DND-41 (cell line): ENCODE measurements at regions not wholly inside any gene's neighbourhood (a gene's known extent, or its start where the extent isn't known, plus 50 kb on each side); places are given as distances from the start of the nearest gene placed in this dataset.

ENCODE experiments used
- ATAC-seq: fragments of 200-7000 bp; cut with Tn5 transposase; 3 replicates; pipeline ENCODE4 v1.9.1; 2021; ENCODE audit warnings: low read depth; ENCODE audit not compliant: insufficient read depth
- DNase-seq: peaks from one replicate; pipeline ENCODE4 v3.0.0-alpha.2; 2020
- H2AFZ ChIP-seq: 2 replicates; pipeline ENCODE4 v1.6.0; 2012; ENCODE audit warnings: low read depth, low read length
- H3K27ac ChIP-seq: 2 replicates; pipeline ENCODE4 v1.5.1; 2012; ENCODE audit warnings: low read length, inconsistent platforms
- H3K27me3 ChIP-seq: fragments of 200-600 bp; sonication (generic); 2 replicates; pipeline ENCODE4 v1.6.0; 2012; ENCODE audit warnings: low read length, mild to moderate bottlenecking, inconsistent platforms; ENCODE audit not compliant: insufficient read depth, poor library complexity
- H3K36me3 ChIP-seq: 2 replicates; pipeline ENCODE4 v1.5.1; 2012; ENCODE audit warnings: low read length, inconsistent platforms; ENCODE audit not compliant: insufficient read depth
- H3K4me1 ChIP-seq: 2 replicates; pipeline ENCODE4 v1.5.1; 2012; ENCODE audit warnings: mild to moderate bottlenecking, low read length; ENCODE audit not compliant: insufficient read depth
- H3K4me2 ChIP-seq: 2 replicates; pipeline ENCODE4 v1.6.0; 2012; ENCODE audit warnings: mild to moderate bottlenecking, moderate library complexity, low read length, inconsistent platforms; ENCODE audit not compliant: insufficient read depth
- H3K4me3 ChIP-seq, 2 experiments: fragments of 200-600 bp in 1 of 2; shearing (Covaris generic) in 1 of 2; 2 replicates each; pipeline ENCODE4 v1.5.1; 2012 to 2016; ENCODE audit warnings: inconsistent platforms in 2 of 2, low read length in 2 of 2, mild to moderate bottlenecking in 2 of 2, low read depth in 1 of 2, moderate library complexity in 1 of 2
- H3K79me2 ChIP-seq: 2 replicates; pipeline ENCODE4 v1.6.0; 2012; ENCODE audit warnings: low read length, inconsistent platforms; ENCODE audit not compliant: insufficient read depth
- H3K9ac ChIP-seq: 2 replicates; pipeline ENCODE4 v1.6.0; 2012; ENCODE audit warnings: low read depth, mild to moderate bottlenecking, inconsistent platforms, low read length, moderate library complexity
- H3K9me3 ChIP-seq: 2 replicates; pipeline ENCODE4 v1.5.1; 2012; ENCODE audit warnings: low read length, moderate library complexity, mild to moderate bottlenecking, inconsistent platforms; ENCODE audit not compliant: insufficient read depth, severe bottlenecking
- H4K20me1 ChIP-seq: 2 replicates; pipeline ENCODE4 v1.6.0; 2012; ENCODE audit warnings: low read length; ENCODE audit not compliant: insufficient read depth
- CTCF ChIP-seq: IDR thresholded peaks from 2 replicates; pipeline ENCODE4 v1.5.1; 2012; ENCODE audit warnings: borderline replicate concordance, low read length, moderate library complexity, mild to moderate bottlenecking; ENCODE audit not compliant: poor library complexity, severe bottlenecking; ENCODE audit errors: extremely low read depth
- EZH2 ChIP-seq: IDR thresholded peaks from 3 replicates; pipeline ENCODE4 v1.6.1; 2012; ENCODE audit warnings: borderline replicate concordance, low read depth, mild to moderate bottlenecking, moderate library complexity, low read length, inconsistent platforms; ENCODE audit not compliant: severe bottlenecking

GRCh38 chr4:57877047-57877458 lies 766.9 kb upstream of the IGFBP7 start:
- Histone ChIP-seq H3K4me3 (no peak overlapping the region), H3K27me3 (no peaks in the 10 kb centered on the region), H3K4me1 (no peaks in the 10 kb centered on the region), H4K20me1 (no peaks in the 10 kb centered on the region), H3K27ac (no peak overlapping the region), H3K9me3 (no peaks in the 10 kb centered on the region), H3K4me2 (no peak overlapping the region), H2AFZ (no peak overlapping the region), H3K9ac (no peak overlapping the region), H3K79me2 (no peaks in the 10 kb centered on the region), H3K36me3 (no peaks in the 10 kb centered on the region)
- TF ChIP-seq EZH2 (no peak), CTCF (no peak)
- ATAC-seq (no peak), DNase-seq (no peak)

GRCh38 chr4:57875829-57876392 lies 765.7 kb upstream of the IGFBP7 start:
- H2AFZ ChIP-seq = no peak overlapping the region
- no peaks in the 10 kb centered on the region for H3K4me1 ChIP-seq
- no peak overlapping the region for H3K27ac ChIP-seq
- H3K79me2 ChIP-seq = no peaks in the 10 kb centered on the region
- DNase-seq (no peak), ATAC-seq (no peak)
- no peaks in the 10 kb centered on the region for H3K27me3 ChIP-seq
- H3K36me3 ChIP-seq = no peaks in the 10 kb centered on the region
- H4K20me1 ChIP-seq = no peaks in the 10 kb centered on the region
- H3K4me2 ChIP-seq = no peak overlapping the region
- no peak overlapping the region for H3K9ac ChIP-seq
- TF ChIP-seq EZH2 (no peak), CTCF (no peak)
- no peak overlapping the region for H3K4me3 ChIP-seq
- H3K9me3 ChIP-seq = no peaks in the 10 kb centered on the region

GRCh38 chr4:57866468-57867171 lies 756.4 kb upstream of the IGFBP7 start:
- Histone ChIP-seq H3K36me3 (no peaks in the 10 kb centered on the region), H3K27me3 (no peaks in the 10 kb centered on the region), H3K9me3 (no peaks in the 10 kb centered on the region), H4K20me1 (no peaks in the 10 kb centered on the region), H3K27ac (no peak overlapping the region), H3K4me1 (no peaks in the 10 kb centered on the region), H3K4me2 (no peak overlapping the region), H3K9ac (no peak overlapping the region), H3K4me3 (no peak overlapping the region), H3K79me2 (no peaks in the 10 kb centered on the region), H2AFZ (no peak overlapping the region)
- TF ChIP-seq EZH2 (no peak), CTCF (no peak)
- no peak for DNase-seq
- ATAC-seq = no peak
